ENCODE measurements at regions not wholly inside any gene's neighbourhood (a gene's known extent, or its start where the extent isn't known, plus 50 kb on each side); places are given as distances from the start of the nearest gene placed in this dataset.

DNA sequence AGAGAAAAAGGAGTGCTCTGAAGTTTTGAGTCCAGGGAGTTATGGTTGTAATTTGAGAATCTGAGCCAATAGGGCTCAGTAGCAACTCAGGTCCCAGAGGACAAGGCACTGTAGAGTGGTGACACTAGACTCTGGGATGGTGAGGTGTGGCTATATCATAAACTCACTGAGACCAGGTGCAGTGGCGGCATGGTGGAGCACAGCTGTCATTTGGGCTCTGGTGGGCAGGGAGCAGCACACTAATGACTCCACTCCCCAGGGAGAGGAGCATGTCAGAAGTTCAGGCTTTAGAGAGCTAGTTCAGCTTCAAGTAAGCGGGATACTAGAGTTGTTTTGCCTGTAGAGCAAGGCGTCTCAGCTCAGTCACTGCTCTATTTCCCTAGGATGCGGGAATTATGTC is 165.4 kb upstream of the USP38 start:
- Histone ChIP-seq H3K4me1 (no peaks in the 10 kb centered on the region), H3K27ac (no peak overlapping the region), H3K27me3 (no peaks in the 10 kb centered on the region), H3K36me3 (no peaks in the 10 kb centered on the region), H3K4me3 (no peak overlapping the region), H3K9me3 (no peaks in the 10 kb centered on the region)
- intact Hi-C loops (cut with DNase I; ENCODE audit: low total_unique reads) (no loop called here), in situ Hi-C loops (cut with MboI; ENCODE audit: low sequenced_read_pairs in 4 of 4) (no loop called here)
- TF ChIP-seq, protein P1, sequence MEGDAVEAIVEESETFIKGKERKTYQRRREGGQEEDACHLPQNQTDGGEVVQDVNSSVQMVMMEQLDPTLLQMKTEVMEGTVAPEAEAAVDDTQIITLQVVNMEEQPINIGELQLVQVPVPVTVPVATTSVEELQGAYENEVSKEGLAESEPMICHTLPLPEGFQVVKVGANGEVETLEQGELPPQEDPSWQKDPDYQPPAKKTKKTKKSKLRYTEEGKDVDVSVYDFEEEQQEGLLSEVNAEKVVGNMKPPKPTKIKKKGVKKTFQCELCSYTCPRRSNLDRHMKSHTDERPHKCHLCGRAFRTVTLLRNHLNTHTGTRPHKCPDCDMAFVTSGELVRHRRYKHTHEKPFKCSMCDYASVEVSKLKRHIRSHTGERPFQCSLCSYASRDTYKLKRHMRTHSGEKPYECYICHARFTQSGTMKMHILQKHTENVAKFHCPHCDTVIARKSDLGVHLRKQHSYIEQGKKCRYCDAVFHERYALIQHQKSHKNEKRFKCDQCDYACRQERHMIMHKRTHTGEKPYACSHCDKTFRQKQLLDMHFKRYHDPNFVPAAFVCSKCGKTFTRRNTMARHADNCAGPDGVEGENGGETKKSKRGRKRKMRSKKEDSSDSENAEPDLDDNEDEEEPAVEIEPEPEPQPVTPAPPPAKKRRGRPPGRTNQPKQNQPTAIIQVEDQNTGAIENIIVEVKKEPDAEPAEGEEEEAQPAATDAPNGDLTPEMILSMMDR (IDR thresholded peaks at IDR 0.05 in 4 of 5, conservative IDR thresholded peaks at IDR 0.05 in 1 of 5) = no peak
- no peak for TF ChIP-seq POLR2A (IDR thresholded peaks at IDR 0.05)
- ATAC-seq (no peak), DNase-seq (no peak)

DNA sequence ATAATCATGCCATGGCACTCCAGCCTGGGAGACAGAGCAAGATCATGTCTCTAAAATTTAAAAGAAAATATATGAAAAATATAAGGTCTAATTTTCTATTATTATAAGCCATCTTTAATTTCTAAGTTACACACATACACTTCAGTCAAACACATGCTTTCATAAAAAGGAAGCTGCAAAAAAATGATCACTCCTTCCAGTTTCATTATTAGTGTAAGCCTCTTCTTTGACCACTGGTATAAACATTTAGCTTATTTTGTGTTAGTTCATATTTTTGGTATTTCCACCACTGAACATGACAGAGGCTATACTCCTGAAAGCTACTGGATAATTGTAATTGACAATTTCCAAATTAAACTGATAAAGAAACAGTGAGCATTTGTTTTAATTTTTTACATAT is 163.3 kb upstream of the USP38 start:
- intact Hi-C loops (cut with DNase I; ENCODE audit: low total_unique reads) (no loop called here), in situ Hi-C loops (cut with MboI; ENCODE audit: low sequenced_read_pairs in 4 of 4) (no loop called here)
- ATAC-seq = no peak
- Histone ChIP-seq H3K36me3 (no peaks in the 10 kb centered on the region), H3K27ac (no peak overlapping the region), H3K4me3 (no peak overlapping the region), H3K9me3 (no peaks in the 10 kb centered on the region), H3K4me1 (no peaks in the 10 kb centered on the region), H3K27me3 (no peaks in the 10 kb centered on the region)
- no peak for DNase-seq
- TF ChIP-seq POLR2A (IDR thresholded peaks at IDR 0.05) = no peak
- TF ChIP-seq, protein P1 (IDR thresholded peaks at IDR 0.05 in 4 of 5, conservative IDR thresholded peaks at IDR 0.05 in 1 of 5) = no peak

DNA sequence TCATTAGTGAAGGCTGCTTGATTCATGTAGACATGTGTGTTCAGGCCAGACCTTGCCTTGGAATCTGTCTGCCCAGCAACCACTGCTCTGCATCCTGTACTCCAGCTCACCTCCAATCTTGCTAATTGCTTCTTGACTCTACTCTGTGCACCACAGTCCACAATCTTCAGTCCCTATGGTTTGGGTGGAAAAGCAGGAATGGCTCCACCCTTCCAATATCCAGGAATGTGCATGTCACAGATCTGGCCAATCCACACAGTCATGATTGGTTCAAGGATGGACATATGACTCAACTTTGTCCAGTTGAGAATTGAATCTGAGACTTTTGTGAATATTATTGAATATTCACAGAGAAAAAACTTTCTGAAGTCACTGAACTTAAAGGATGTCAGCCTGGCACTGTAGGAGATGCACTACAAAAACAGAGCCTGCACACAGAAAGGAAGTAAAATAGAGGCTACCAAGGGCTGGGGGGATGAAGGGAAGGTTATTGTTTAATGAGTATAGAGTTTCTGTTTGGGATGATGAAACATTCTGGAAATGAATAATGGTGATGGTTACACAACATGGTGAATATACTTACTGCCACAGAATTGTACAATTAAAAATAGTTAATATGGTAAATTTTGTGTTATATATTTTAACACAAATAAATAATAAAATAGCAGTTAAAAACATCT is 161.3 kb upstream of the USP38 start:
- Histone ChIP-seq H3K4me3 (no peak overlapping the region), H3K27me3 (no peaks in the 10 kb centered on the region), H3K4me1 (no peaks in the 10 kb centered on the region), H3K27ac (no peak overlapping the region), H3K9me3 (no peaks in the 10 kb centered on the region), H3K36me3 (no peaks in the 10 kb centered on the region)
- DNase-seq (no peak), ATAC-seq (no peak)
- in situ Hi-C loops (cut with MboI; ENCODE audit: low sequenced_read_pairs in 4 of 4) (no loop called here), intact Hi-C loops (cut with DNase I; ENCODE audit: low total_unique reads) (no loop called here)
- TF ChIP-seq, protein P1 (IDR thresholded peaks at IDR 0.05 in 4 of 5, conservative IDR thresholded peaks at IDR 0.05 in 1 of 5) = no peak
- TF ChIP-seq POLR2A (IDR thresholded peaks at IDR 0.05) = no peak

DNA sequence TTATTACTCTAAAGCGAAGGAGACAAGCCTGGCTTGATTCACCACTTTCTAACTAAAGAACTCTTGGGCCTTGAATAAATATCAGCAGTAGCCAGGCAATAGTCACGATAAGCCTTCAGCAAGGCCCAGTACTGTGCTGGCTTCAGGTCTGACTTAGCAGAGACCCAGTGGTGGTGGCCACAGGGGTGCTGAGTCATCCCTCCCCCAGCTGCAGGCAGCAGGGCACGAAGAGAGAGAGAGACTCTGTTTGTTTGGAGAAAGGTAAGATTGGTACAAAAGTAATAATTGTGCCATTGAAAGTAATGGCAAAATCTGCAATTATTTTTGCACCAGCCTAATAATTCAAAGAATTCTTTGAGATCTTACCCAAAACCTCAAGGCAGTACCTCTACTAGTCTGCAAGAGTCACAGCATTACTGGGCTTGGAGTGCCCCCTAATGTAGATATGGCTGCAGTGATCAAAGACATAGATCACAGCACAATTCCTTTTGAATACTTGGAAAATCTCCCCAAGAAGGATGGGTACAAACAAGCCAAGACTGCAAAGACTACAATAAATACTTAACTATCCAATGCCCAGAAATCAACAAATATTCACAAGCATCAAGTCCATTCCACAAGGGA is 159.5 kb upstream of the USP38 start:
- H3K4me1 ChIP-seq = no peaks in the 10 kb centered on the region
- in situ Hi-C loops (cut with MboI; ENCODE audit: low sequenced_read_pairs in 4 of 4) (no loop called here), intact Hi-C loops (cut with DNase I; ENCODE audit: low total_unique reads) (loop anchor here (5.0 kb wide), 1 partner anchor 143 kb away; no protein-coding TSS in a partner anchor)
- DNase-seq = no peak
- H3K27me3 ChIP-seq = no peaks in the 10 kb centered on the region
- peak in 1 of 2 donors; percentile 44 for ATAC-seq
- TF ChIP-seq POLR2A (IDR thresholded peaks at IDR 0.05) = no peak
- TF ChIP-seq, protein P1 (IDR thresholded peaks at IDR 0.05 in 4 of 5, conservative IDR thresholded peaks at IDR 0.05 in 1 of 5) = peak in 2 of 5 experiments; percentile 21 to 28
- no peaks in the 10 kb centered on the region for H3K36me3 ChIP-seq
- H3K27ac ChIP-seq = no peak overlapping the region
- H3K9me3 ChIP-seq = no peaks in the 10 kb centered on the region
- H3K4me3 ChIP-seq = no peak overlapping the region

Measured in gastrocnemius medialis (tissue), 4 donors.